ENCODE measurements at regions not wholly inside any gene's neighbourhood (a gene's known extent, or its start where the extent isn't known, plus 50 kb on each side); places are given as distances from the start of the nearest gene placed in this dataset.
"Not testable (repeated sequence)": the region's sequence is repeated elsewhere in the genome, so short reads cannot be mapped to it uniquely, and the experiment has no call there.

DNA sequence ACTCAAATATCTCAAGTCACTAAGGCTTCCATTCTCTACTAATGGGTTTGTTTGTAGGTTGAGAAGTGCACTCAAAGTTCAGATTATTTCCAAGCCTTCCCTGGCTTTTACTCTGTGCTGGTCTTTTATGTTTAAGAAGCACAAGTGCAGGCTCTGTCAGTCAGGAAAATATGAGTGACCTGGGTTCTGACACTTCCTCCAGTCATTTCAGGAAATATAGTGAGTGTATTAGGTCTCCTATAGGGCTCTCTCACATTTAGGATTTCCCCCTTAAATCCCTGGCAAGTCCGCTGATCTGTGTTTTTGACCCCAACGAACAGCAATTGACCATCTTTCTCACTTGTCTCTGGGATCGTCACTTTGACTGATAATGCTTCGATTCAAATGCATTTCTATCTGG is 210.2 kb downstream of the ARPP21 start:
- no peak for DNase-seq (ENCODE audit: low read depth in 3 of 3)

DNA sequence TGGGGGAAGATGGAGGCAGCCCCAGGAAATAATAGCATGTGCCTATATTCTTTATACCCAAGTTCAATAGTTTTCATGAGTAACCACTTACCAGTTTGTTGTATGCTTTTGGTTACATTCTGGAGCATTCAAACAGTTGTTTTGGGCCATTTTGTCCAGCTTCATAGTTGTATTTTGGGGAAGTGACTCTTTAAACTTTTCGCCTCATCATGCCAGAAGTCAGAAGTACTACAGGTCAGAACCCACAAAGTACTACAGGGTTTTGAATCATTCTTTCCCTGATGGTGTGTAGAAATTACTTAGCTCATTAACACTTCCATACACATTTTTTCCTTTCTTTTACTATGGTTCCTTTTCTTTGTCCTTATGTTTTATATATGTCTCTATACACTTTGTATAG is 210.6 kb downstream of the ARPP21 start:
- no peak for DNase-seq (ENCODE audit: low read depth in 3 of 3)

DNA sequence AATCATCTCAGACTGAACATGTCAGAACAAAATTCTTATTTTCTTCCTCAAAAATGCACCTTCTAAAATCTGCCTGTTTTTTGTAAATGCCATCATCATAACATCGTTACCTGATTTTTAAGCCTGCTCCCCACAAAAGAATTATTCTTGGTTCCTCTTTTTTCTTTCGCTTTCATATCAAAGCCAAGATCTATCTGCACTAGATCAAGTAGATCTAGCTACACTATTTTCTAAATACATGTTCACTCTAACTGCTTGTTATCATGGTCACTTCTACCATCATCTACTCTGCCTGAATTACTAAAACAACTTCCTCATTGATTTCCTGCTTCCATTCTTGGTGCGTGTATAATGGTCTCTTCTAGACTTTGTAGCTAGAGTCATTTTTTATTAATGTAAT is 217.7 kb downstream of the ARPP21 start:
- DNase-seq (ENCODE audit: low read depth in 3 of 3) = no peak

DNA sequence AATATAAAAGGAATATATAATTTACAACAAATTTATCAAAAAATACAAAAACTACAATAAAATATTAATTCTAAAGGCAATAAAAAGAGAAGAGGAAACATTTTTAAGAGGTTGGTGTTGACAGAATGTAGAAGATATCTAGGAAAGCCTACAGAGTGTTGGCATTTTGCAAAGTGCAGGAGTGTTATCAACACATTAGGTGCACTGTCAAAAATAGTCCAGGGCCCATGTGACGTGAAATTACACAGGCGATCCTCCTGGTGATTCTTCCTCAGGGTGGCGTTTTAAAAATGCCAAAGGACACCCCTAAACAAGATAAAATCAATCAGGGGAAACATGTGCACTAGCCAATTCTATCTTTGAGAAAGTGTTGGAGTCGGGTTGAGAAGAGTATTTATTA is 222.7 kb downstream of the ARPP21 start:
- DNase-seq (ENCODE audit: low read depth in 3 of 3) = no peak

DNA sequence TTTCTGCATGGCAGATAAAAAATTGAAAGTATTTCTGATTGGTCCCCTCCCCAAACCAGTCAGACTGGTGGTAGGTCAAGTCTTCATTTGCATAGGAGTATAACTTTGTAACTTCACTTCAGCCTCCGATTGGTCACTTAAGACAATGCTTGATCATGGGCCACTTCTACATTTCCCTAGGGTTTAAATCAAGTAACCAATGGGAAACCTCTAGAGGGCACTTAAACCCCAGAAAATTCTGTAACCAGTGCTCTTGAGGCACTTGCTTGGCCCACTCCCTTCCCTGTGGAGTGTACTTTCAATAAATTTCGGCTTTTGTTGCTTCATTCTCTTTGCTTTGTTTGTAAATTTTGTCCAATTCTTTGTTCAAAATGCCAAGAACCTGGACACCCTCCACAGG is 225.5 kb downstream of the ARPP21 start:
- DNase-seq (ENCODE audit: low read depth in 3 of 3) = no peak

DNA sequence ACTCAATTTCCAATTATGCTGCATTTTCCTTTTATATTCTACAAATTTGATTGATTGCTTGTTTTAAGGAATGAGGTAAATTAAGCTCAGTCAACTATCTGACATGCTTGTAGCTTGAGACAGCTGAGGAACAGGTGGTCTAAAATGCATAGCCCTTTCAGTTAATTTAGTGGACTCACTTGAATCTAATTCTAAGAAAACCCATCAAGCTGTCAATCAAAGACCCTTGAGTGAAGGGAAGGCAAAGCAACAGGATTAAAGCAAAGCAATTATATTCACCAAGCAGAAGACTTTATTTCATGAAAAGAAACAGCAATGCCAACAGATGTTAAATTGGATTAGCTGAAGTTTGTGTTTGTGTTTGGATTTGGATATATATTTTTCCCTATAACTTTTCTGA is 228.5 kb downstream of the ARPP21 start:
- DNase-seq (ENCODE audit: low read depth in 3 of 3) = no peak

DNA sequence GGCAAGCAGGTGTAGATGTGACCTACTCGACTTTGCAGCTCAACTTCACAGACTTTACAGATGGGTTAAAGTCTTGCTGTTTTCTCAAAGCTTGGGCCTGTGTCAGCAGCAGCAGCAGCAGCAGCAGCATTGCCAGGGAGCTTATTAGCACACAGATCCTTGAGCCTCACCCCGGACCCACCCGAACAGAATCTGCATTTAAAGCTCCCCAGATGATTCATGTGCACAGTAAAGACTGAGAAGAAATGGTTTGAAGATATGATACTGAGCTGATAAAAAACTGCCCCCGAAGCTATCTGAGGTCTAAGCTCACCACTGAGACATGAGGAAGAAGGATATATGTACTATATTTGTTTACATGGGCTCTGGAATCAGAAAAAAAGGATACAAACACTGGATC is 231.7 kb downstream of the ARPP21 start:
- no peak for DNase-seq (ENCODE audit: low read depth in 3 of 3)

DNA sequence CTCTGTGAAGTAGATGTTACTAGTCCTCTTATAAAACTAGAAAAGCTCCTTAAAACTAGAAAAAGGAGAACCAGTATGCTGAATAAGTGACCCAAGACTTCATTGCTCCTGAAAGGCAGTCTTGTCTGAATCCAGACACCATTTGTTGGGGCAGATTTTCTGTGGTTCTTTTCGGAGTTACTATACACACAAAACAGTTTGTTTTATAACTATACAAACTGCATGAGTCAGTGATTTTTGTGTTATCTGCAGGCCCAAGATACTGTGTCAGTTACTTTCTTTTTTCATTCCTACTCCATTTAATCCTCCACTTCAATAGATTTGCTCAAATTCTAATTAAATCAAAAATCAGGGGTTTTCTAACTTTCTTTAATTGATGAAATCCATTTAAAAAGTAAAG is 244.6 kb downstream of the ARPP21 start:
- DNase-seq (ENCODE audit: low read depth in 3 of 3) = no peak

DNA sequence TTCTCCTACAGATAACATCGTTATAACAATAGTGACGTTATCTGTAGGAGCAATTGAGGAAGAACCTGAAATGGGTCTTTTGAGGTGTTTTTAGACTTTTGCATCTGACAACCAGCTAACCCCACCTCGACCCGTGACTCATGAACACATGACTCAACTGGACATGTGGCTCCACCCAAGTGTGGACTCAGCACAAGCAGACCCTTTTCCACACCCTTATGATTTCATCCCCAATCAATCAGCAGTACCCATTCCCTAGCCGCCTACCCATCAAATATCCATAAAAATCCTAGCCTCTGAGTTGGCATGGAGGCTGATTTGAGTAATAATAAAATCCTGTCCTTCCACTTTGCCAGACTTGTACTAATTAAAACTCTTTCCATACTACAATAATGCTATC is 255.4 kb downstream of the ARPP21 start:
- DNase-seq (ENCODE audit: low read depth in 3 of 3) = no peak

DNA sequence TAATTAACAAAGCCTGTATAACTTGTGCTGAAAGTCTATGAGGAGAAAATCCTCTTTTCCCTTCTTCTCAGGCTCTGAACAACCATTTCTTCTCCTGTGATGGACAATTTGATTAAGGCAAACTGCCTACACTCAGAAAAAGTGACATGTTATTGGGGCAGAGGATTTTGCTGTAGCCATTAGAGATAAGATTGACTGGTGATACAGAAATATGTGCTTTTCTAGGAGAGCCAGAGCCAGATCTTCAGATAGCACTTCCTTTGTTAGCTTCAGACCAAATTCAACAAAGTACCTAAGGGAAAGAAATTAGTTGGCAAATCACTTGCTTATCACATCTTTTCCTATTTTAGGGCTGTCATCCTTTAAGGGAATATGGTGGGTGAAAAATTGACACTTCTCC is 259.9 kb downstream of the ARPP21 start:
- DNase-seq (ENCODE audit: low read depth in 3 of 3) = no peak

DNA sequence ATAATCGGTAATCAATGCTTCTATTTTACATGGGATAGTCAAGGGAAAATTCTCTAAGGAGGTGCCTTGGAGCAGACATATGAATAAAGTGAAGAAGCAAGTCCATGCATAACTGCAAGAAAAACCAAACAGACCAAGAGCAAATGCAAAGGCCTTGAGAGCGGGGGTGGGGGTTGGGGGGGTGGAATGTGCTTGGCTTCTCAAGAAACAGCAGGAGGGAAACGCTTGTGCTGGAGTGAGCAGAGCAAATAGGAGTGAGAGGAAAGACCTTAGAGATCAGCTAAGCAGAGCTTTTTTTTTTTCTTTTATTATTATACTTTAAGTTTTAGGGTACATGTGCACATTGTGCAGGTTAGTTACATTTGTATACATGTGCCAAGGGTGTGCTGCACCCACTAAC is 260.8 kb downstream of the ARPP21 start:
- DNase-seq (ENCODE audit: low read depth in 3 of 3) = no peak

DNA sequence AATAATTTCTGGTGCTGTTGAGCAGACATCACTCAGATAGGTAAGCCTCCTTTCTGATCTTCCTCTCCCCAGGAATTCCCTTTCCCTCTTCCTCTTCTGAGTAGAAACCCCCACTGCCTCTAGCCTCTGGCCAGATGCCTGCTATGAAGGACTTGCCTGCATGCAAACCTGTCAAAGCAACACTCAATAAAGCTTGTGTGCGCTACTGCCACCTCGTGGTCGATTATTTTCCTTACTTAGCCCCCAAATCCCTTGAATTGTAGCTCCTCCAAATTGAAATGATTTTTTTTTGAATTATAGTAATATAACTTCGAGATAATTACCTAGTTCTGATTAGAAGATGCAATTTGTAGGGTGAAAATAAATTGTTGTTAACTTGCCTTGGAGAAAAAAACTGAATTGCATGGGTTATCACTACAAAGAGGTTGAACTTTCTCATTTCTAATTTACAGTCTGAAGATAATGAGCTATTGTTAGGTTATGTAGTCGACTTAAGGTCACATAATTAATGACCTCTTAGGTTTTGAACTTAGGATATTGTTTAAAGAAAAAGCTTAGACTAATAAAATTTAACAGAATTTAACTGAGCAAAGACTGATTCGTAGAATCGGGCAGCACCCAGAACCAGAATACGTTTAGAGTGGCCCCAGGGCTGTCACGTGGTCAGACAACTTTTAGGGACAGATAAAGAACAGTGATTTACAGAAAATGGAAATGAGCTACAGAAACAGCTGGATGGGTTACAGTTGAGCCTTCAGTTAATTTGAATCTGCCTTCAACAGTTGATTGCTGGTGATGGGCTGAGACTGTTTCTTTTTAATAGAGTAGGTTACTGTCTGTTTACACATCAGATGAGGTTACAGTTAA is 269.3 kb downstream of the ARPP21 start:
- peak; percentile 6 to 40 (median 18) for DNase-seq (ENCODE audit: low read depth in 3 of 3)

DNA sequence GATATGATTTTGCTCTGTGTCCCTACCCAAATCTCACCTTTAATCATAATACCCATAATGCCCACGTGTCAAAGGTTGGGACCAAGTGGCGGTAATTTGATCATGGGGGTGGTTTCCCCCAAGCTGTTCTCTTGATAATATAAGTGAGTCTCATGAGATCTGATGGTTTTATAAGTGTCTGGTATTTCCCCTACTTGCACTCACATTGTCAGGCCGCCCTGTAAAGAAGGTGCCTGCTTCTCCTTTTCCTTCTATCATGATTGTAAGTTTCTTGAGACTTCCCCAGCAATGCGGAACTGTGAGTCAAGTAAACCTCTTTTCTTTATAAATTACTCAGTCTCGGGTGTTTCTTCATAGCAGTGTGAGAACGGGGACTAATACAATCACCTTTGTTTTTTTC is 279.8 kb downstream of the ARPP21 start:
- no peak for DNase-seq (ENCODE audit: low read depth in 3 of 3)

DNA sequence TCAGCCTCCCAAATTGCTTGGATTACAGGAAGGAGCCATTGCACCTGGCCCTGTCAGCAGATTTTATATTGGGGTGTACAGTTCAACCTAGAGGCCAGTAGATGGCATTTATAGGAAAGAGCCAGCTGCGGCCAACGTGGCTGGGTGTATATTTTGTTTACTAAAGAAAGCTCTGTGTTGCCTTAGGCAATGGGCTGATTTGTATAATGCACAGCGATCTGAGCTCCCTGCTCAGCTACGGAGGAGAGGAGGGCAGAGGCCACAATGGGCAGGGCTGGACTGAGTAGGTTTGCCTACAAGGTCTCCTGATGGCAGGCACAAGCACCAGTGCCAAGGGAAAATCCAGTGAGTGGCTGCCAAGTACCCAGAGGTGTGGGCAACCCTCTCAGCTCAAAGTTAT is 282.4 kb downstream of the ARPP21 start:
- DNase-seq (ENCODE audit: low read depth in 3 of 3) = no peak

DNA sequence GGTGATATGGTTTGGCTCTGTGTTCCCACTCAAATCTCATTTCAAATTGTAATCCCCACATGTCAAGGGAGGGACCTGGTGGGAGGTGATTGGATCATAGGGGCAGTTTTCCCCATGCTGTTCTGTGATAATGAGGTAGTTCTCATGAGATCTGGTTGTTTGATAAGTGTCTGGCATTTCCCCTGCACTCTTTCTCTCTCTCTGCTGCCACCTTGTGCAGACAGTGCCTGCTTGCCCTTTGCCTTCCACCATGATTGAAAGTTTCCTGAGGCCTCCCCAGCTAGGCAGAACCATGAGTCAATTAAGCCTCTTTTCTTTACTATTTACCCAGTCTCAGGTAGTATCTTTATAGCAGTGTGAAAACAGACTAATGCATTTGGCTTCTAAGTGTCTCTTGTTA is 284.7 kb downstream of the ARPP21 start:
- not testable (repeated sequence) for DNase-seq (ENCODE audit: low read depth in 3 of 3)

DNA sequence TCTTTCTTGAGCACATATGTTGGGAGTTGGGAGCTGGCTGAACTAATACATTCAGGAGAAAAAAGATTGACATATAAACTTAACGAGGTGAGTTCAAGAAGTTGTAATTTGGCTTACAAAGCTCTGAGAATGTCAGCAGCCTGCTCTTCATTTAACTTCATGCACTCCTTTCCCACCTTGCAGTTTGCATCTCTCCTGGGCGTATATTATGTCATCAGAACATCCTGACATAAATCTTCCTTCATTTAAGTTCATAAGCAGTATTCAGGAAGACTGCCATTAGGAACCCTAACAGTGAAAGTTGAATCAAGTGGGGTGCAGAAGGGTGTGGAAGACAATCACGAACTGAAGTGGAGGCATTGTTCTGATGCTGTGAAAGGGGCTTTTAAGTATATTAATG is 288.1 kb downstream of the ARPP21 start:
- DNase-seq (ENCODE audit: low read depth in 3 of 3) = no peak

DNA sequence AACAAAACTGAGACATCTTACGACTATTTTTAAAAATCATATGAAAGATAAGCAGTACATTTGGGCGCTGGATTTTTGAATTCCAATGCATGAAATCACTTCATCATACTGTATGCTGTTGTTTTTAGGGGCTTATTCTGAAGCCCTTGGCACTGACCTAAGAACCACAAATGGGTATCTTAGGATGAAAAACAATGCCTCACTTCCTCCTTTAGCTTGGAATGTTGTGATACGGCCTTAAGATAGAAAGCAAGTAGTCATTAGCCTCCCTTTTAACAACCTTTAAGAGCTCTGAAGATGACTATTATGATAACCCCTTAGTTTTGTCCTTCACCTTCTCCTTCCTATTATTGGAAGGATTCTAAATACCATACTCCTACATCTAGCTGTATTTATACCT is 289.8 kb downstream of the ARPP21 start:
- no peak for DNase-seq (ENCODE audit: low read depth in 3 of 3)

DNA sequence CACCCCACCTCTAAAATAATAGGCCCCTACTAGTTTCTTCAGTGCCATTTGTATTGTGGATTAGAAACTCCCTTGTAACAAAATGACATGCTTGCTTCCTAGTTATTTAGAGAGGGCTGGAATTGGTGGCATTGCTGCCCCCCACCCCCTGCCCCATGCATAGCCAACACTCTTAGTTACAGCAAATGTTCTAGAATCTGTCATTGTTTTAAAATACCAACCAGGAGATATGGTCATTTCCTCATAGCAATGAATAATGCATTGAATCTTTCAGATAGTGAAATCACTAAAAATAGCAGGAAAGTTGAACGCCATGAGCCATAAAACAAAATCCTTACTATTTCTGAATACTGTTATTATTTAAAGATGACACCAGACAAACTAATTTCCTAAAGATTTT is 292.5 kb downstream of the ARPP21 start:
- DNase-seq (ENCODE audit: low read depth in 3 of 3) = no peak

DNA sequence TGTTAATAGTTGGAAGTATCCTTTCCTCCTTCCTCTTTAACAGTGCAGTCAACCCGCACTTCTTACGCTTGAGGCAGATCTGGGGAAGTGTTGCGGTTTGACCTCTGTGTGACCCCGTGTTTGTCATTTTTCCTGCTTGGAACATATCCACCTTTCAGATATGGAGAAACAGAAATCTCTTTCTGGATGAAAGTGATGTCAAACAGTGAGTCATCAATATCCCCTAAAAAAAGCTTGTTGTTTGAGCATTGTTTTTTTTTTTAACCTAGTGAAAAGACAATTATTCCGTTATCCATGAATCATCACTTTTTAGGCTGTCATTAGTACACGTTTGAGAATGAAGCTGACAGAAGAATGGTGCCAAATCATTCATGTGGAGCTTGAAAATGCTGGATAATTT is 293.7 kb downstream of the ARPP21 start:
- no peak for DNase-seq (ENCODE audit: low read depth in 3 of 3)

DNA sequence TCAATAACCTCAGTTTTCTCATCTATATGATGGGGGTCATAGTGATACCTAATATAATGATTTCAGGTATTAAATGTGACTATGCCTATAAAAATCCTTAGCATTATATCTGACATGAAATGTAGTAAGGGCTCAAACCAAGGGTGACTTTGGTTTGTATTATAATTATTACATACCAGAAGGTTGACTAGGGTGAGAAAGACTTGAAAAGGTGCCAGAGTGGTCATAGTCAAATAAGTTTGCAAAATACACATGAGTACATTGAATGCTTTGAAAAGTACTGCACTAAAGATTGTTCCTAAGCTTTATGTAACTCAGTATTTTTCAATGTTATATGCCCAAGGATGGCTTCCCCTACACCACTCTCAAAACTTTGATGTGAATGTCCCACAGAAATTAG is 297.2 kb downstream of the ARPP21 start:
- no peak for DNase-seq (ENCODE audit: low read depth in 3 of 3)

DNA sequence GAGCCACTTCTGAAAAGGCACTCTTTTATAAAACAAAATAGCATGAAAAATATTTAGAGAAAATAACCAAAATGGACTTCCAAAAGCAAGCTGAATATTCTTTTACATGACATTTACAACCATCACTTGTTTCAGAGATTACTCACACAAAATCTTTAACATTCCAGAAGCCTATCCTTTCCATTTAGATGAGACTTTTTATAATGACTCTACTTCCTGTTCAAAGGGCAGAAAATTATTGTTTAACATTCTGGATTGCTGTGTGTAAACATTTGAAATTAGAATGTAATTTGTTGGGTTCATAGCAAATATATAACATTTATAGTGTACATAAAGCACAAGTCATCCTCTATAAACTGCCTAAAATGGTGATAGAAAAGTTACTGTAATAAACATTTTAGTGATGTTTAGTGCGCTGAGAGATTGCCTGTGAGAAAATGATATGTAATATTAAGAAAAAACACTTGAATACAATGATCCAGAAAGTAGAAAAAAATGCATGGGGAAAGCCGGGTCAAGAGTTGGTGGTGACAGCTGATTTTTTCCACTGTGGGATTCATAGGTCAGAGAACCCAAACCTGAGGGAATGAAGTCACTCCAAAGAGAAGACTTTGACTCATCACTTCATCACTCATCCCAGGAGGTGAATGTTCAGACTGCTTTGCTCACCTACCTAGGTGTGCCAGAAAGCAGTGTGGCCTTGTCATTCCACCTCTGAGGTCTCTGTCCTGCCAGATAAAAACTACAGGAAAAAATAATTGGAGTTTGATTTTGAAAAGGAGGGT is 305.8 kb downstream of the ARPP21 start:
- DNase-seq (ENCODE audit: low read depth in 3 of 3) = no peak

DNA sequence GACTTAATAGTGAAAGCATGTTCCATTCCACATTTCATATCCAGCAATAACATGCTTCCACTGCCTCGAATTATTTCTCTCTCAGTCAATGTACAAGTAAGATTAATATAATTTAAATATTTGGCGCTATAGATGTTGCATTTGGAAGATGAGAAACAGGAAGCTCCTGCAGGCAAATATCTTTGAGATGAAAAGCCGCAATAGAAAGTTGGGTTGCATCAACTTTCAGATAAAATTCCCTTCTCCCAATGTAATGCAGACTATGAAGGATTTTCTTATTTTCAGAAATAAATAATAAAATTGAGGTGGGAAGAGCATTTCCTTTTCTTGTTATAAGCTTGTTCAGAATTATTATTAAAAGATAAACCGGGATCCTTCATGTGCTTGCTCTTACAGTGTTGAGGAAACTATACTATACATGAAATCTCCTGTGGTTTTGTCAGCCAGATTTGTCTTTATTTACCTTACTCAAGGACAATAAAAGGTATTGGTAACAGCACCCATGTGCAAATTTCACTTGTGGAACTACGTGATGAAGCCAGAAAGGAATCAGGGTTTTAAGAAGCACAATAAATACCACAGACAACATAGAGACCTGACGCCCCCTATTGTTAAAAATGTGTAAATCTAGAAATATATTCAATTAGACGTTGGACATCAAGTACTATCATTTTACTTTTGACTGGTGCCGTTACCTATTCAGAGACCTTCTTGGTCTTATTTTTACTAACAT is 307.0 kb downstream of the ARPP21 start:
- no peak for DNase-seq (ENCODE audit: low read depth in 3 of 3)

All from stimulated activated CD4-positive, alpha-beta T cell treated with anti-CD3 and anti-CD28 coated beads, TNF-alpha, amount 100 ng/mL, for 48 hours (primary cell).